ENCODE measurements at regions not wholly inside any gene's neighbourhood (a gene's known extent, or its start where the extent isn't known, plus 50 kb on each side); places are given as distances from the start of the nearest gene placed in this dataset.

- in situ Hi-C loops (cut with HindIII; ENCODE audit: low pct_unique_long_range_greater_than_20kb, low sequenced_read_pairs), result no loop called here
- Histone ChIP-seq H3K4me3 (ENCODE audit: low read depth in 2 of 2, low read length in 2 of 2) (no peak overlapping the region), H3K4me1 (ENCODE audit: control insufficient read depth, insufficient read depth, low read length) (no peaks in the 10 kb centered on the region), H3K27ac (ENCODE audit: low read length) (no peak overlapping the region), H3K9me3 (ENCODE audit: control insufficient read depth, insufficient read depth, low read depth, low read length) (peaks cover 7% of the 10 kb centered on the region; the same call in 1 of the 2 replicates), H3K36me3 (ENCODE audit: control insufficient read depth, insufficient read depth, low read length) (no peaks in the 10 kb centered on the region), H3K27me3 (ENCODE audit: control insufficient read depth, insufficient read depth, low read length) (no peaks in the 10 kb centered on the region)
- ChIA-PET POLR2A (no interaction called here), CTCF (interaction anchor here (0.8 kb wide), 1 partner anchor 23 kb away, joined by 3 read pairs; no protein-coding TSS in a partner anchor)
- DNase-seq (ENCODE audit: low read depth, low spot score), result no peak
- ATAC-seq, result peak; percentile 82
- intact Hi-C loops (cut with micrococcal nuclease; ENCODE audit: unreplicated experiment), result loop anchor here (2.0 to 10.0 kb wide), 2 partner anchors 183 to 249 kb away; no protein-coding TSS in a partner anchor
- TF ChIP-seq REST (IDR thresholded peaks at IDR 0.05; ENCODE audit: insufficient read depth in 1 of 2, low read depth in 2 of 2, low read length in 1 of 2), result no peak
- no peak for TF ChIP-seq POLR2AphosphoS5 (IDR thresholded peaks at IDR 0.05; ENCODE audit: low read depth, low read length)
- peak; percentile 73 for TF ChIP-seq CTCF (IDR thresholded peaks at IDR 0.05)
- no TSS peak for BruUV-seq (replicated peaks)
Measured at GRCh38 chr2:190781604-190782198, 98.9 kb upstream of the GLS start.

GRCh38 chr2:190782264-190782663 lies 98.4 kb upstream of the GLS start:
- no peaks in the 10 kb centered on the region for H3K27me3 ChIP-seq (ENCODE audit: control insufficient read depth, insufficient read depth, low read length)
- POLR2A ChIA-PET, result no interaction called here
- DNase-seq (ENCODE audit: low read depth, low spot score) (no peak), ATAC-seq (0 out of 2 replicates have a peak, but pooled peaks have one; percentile 34)
- no peaks in the 10 kb centered on the region for H3K4me1 ChIP-seq (ENCODE audit: control insufficient read depth, insufficient read depth, low read length)
- CTCF ChIA-PET, result no interaction called here
- H3K9me3 ChIP-seq (ENCODE audit: control insufficient read depth, insufficient read depth, low read depth, low read length), result peaks cover 7% of the 10 kb centered on the region; the same call in 1 of the 2 replicates
- BruUV-seq (replicated peaks), result no TSS peak
- in situ Hi-C loops (cut with HindIII; ENCODE audit: low pct_unique_long_range_greater_than_20kb, low sequenced_read_pairs) (no loop called here), intact Hi-C loops (cut with micrococcal nuclease; ENCODE audit: unreplicated experiment) (loop anchor here (10.0 kb wide), 1 partner anchor 183 kb away; no protein-coding TSS in a partner anchor)
- no peaks in the 10 kb centered on the region for H3K36me3 ChIP-seq (ENCODE audit: control insufficient read depth, insufficient read depth, low read length)
- H3K4me3 ChIP-seq (ENCODE audit: low read depth in 2 of 2, low read length in 2 of 2), result no peak overlapping the region
- TF ChIP-seq REST (IDR thresholded peaks at IDR 0.05; ENCODE audit: insufficient read depth in 1 of 2, low read depth in 2 of 2, low read length in 1 of 2), result no peak
- TF ChIP-seq POLR2AphosphoS5 (IDR thresholded peaks at IDR 0.05; ENCODE audit: low read depth, low read length), result no peak
- TF ChIP-seq SIN3A (IDR thresholded peaks at IDR 0.05; ENCODE audit: borderline replicate concordance, insufficient read depth, low read depth, low read length), result no peak
- no peak for TF ChIP-seq TCF7L2 (IDR thresholded peaks at IDR 0.05; ENCODE audit: low read depth, low read length)
- no peak for TF ChIP-seq CTCF (IDR thresholded peaks at IDR 0.05)
- no peak overlapping the region for H3K27ac ChIP-seq (ENCODE audit: low read length)

Data from Panc1 (cell line).